ENCODE measurements at regions not wholly inside any gene's neighbourhood (a gene's known extent, or its start where the extent isn't known, plus 50 kb on each side); places are given as distances from the start of the nearest gene placed in this dataset.

- DNase-seq = no peak
- Mint-ChIP-seq H3K9me3 (peaks cover 2% of the 10 kb centered on the region), H3K36me3 (peaks cover 2% of the 10 kb centered on the region), H3K27ac (no peak overlapping the region), H3K4me1 (peaks cover 13% of the 10 kb centered on the region), H3K4me3 (no peak overlapping the region), H3K27me3 (no peaks in the 10 kb centered on the region)
- POLR2A ChIA-PET = interaction anchor here (1.2 to 1.4 kb wide), 2 partner anchors 53 to 166 kb away, joined by 3 to 4 read pairs; no protein-coding TSS in a partner anchor
- ATAC-seq (ENCODE audit: low read depth) = no peak
Measured at GRCh38 chr1:234776876-234777855, 167.2 kb upstream of the IRF2BP2 start.

- POLR2A ChIA-PET = interaction anchor here (2.6 kb wide), 1 partner anchor 165 kb away, joined by 15 read pairs; the partner anchor contains the start of gene IRF2BP2
- H3K27ac Mint-ChIP-seq = no peak overlapping the region
- peaks cover 2% of the 10 kb centered on the region for H3K36me3 Mint-ChIP-seq
- H3K27me3 Mint-ChIP-seq = no peaks in the 10 kb centered on the region
- peaks cover 2% of the 10 kb centered on the region for H3K9me3 Mint-ChIP-seq
- H3K4me1 Mint-ChIP-seq = peaks cover 19% of the 10 kb centered on the region
- no peak for ATAC-seq (ENCODE audit: low read depth)
- no peak for DNase-seq
- H3K4me3 Mint-ChIP-seq = no peak overlapping the region
Measured at GRCh38 chr1:234776256-234776875, 166.4 kb upstream of the IRF2BP2 start.

GRCh38 chr1:234775477-234776246 is 165.7 kb upstream of the IRF2BP2 start:
- Mint-ChIP-seq H3K9me3 (peaks cover 2% of the 10 kb centered on the region), H3K27ac (no peak overlapping the region), H3K4me1 (peaks cover 24% of the 10 kb centered on the region), H3K36me3 (peaks cover 2% of the 10 kb centered on the region), H3K4me3 (no peak overlapping the region), H3K27me3 (no peaks in the 10 kb centered on the region)
- ATAC-seq (ENCODE audit: low read depth) (no peak), DNase-seq (no peak)
- POLR2A ChIA-PET = interaction anchor here (0.8 to 2.6 kb wide), 2 partner anchors 164 to 242 kb away, joined by 3 to 15 read pairs; partner anchors contain the start of gene IRF2BP2

GRCh38 chr1:234774971-234775370 is 165.0 kb upstream of the IRF2BP2 start:
- H3K4me3 Mint-ChIP-seq = no peak overlapping the region
- peak overlapping the region; percentile 37 for H3K27ac Mint-ChIP-seq
- POLR2A ChIA-PET = interaction anchor here (0.8 to 2.6 kb wide), 2 partner anchors 163 to 243 kb away, joined by 3 to 15 read pairs; partner anchors contain the start of gene IRF2BP2
- peaks cover 2% of the 10 kb centered on the region for H3K9me3 Mint-ChIP-seq
- H3K4me1 Mint-ChIP-seq = peaks cover 26% of the 10 kb centered on the region
- no peak for ATAC-seq (ENCODE audit: low read depth)
- no peaks in the 10 kb centered on the region for H3K27me3 Mint-ChIP-seq
- no peak for DNase-seq
- H3K36me3 Mint-ChIP-seq = peaks cover 2% of the 10 kb centered on the region

GRCh38 chr1:234773936-234774677 is 164.1 kb upstream of the IRF2BP2 start:
- POLR2A ChIA-PET = interaction anchor here (0.7 to 2.6 kb wide), 2 partner anchors 17 to 162 kb away, joined by 4 to 15 read pairs; partner anchors contain the start of gene IRF2BP2
- H3K27ac Mint-ChIP-seq = peak overlapping the region; percentile 3
- peaks cover 34% of the 10 kb centered on the region for H3K4me1 Mint-ChIP-seq
- peaks cover 2% of the 10 kb centered on the region for H3K9me3 Mint-ChIP-seq
- H3K4me3 Mint-ChIP-seq = no peak overlapping the region
- DNase-seq (no peak), ATAC-seq (ENCODE audit: low read depth) (no peak)
- H3K36me3 Mint-ChIP-seq = peaks cover 2% of the 10 kb centered on the region
- no peaks in the 10 kb centered on the region for H3K27me3 Mint-ChIP-seq

GRCh38 chr1:234772345-234773147 is 162.6 kb upstream of the IRF2BP2 start:
- Mint-ChIP-seq H3K27me3 (no peaks in the 10 kb centered on the region), H3K4me1 (peaks cover 49% of the 10 kb centered on the region), H3K27ac (peak overlapping the region; percentile 92), H3K4me3 (peak overlapping the region; percentile 72), H3K9me3 (peaks cover 2% of the 10 kb centered on the region), H3K36me3 (peaks cover 2% of the 10 kb centered on the region)
- DNase-seq (peak; percentile 71), ATAC-seq (ENCODE audit: low read depth) (peak; percentile 89)
- POLR2A ChIA-PET = interaction anchor here (0.7 to 2.5 kb wide), 11 partner anchors 13 to 240 kb away, joined by 3 to 20 read pairs (median 3); no protein-coding TSS in a partner anchor

GRCh38 chr1:234771642-234772344 is 161.8 kb upstream of the IRF2BP2 start:
- ATAC-seq (ENCODE audit: low read depth) = no peak
- DNase-seq = no peak
- Mint-ChIP-seq H3K27me3 (no peaks in the 10 kb centered on the region), H3K9me3 (peaks cover 2% of the 10 kb centered on the region), H3K4me3 (peak overlapping the region; percentile 72), H3K27ac (peak overlapping the region; percentile 92), H3K36me3 (peaks cover 2% of the 10 kb centered on the region), H3K4me1 (peaks cover 52% of the 10 kb centered on the region)
- POLR2A ChIA-PET = interaction anchor here (0.7 to 2.5 kb wide), 9 partner anchors 10 to 240 kb away, joined by 3 to 20 read pairs (median 4); no protein-coding TSS in a partner anchor

GRCh38 chr1:234770924-234771540 is 161.1 kb upstream of the IRF2BP2 start:
- peaks cover 2% of the 10 kb centered on the region for H3K36me3 Mint-ChIP-seq
- peaks cover 52% of the 10 kb centered on the region for H3K4me1 Mint-ChIP-seq
- POLR2A ChIA-PET = interaction anchor here (0.7 to 2.5 kb wide), 7 partner anchors 11 to 241 kb away, joined by 3 to 20 read pairs (median 4); no protein-coding TSS in a partner anchor
- no peak for DNase-seq
- H3K9me3 Mint-ChIP-seq = peaks cover 2% of the 10 kb centered on the region
- no peaks in the 10 kb centered on the region for H3K27me3 Mint-ChIP-seq
- no peak for ATAC-seq (ENCODE audit: low read depth)
- peak overlapping the region; percentile 56 for H3K4me3 Mint-ChIP-seq
- peak overlapping the region; percentile 92 for H3K27ac Mint-ChIP-seq

GRCh38 chr1:234769986-234770795 is 160.2 kb upstream of the IRF2BP2 start:
- Mint-ChIP-seq H3K9me3 (peaks cover 2% of the 10 kb centered on the region), H3K4me1 (peaks cover 54% of the 10 kb centered on the region), H3K27ac (peak overlapping the region; percentile 63), H3K27me3 (peaks cover 1% of the 10 kb centered on the region), H3K4me3 (no peak overlapping the region), H3K36me3 (peaks cover 2% of the 10 kb centered on the region)
- POLR2A ChIA-PET = interaction anchor here (1.3 kb wide), 1 partner anchor 241 kb away, joined by 3 read pairs; no protein-coding TSS in a partner anchor
- ATAC-seq (ENCODE audit: low read depth) (no peak), DNase-seq (no peak)

GRCh38 chr1:234769284-234769985 is 159.5 kb upstream of the IRF2BP2 start:
- Mint-ChIP-seq H3K36me3 (peaks cover 2% of the 10 kb centered on the region), H3K4me3 (no peak overlapping the region), H3K9me3 (peaks cover 1% of the 10 kb centered on the region), H3K27me3 (peaks cover 3% of the 10 kb centered on the region), H3K27ac (peak overlapping the region; percentile 63), H3K4me1 (peaks cover 55% of the 10 kb centered on the region)
- ATAC-seq (ENCODE audit: low read depth) = no peak
- DNase-seq = no peak
- POLR2A ChIA-PET = interaction anchor here (1.3 to 2.6 kb wide), 4 partner anchors 13 to 242 kb away, joined by 3 to 15 read pairs (median 8); no protein-coding TSS in a partner anchor
